ENCODE measurements at regions not wholly inside any gene's neighbourhood (a gene's known extent, or its start where the extent isn't known, plus 50 kb on each side); places are given as distances from the start of the nearest gene placed in this dataset.
A peak's percentile ranks its signal among the peaks of the same experiment; 100 is the strongest.
"Not testable (repeated sequence)": the region's sequence is repeated elsewhere in the genome, so short reads cannot be mapped to it uniquely, and the experiment has no call there.

GRCh38 chr14:103186909-103187586 lies 63.8 kb downstream of the TNFAIP2 start:
- Mint-ChIP-seq H3K9me3 (no peaks in the 10 kb centered on the region), H3K4me3 (peak overlapping the region in 1 of 4 donors; percentile 56), H3K27ac (no peak overlapping the region), H3K36me3 (no peaks in the 10 kb centered on the region), H3K27me3 (peaks cover 44% of the 10 kb centered on the region), H3K4me1 (peaks cover 4 to 8% (median 5%) of the 10 kb centered on the region in 3 donors)

- peaks cover 48% of the 10 kb centered on the region for H3K27me3 Mint-ChIP-seq
- H3K36me3 Mint-ChIP-seq, result no peaks in the 10 kb centered on the region
- H3K9me3 Mint-ChIP-seq, result peaks cover 0 to 4% (median 0%) of the 10 kb centered on the region in 3 donors
- peak overlapping the region in 1 of 4 donors; percentile 67 for H3K4me3 Mint-ChIP-seq
- H3K27ac Mint-ChIP-seq, result no peak overlapping the region
- peaks cover 4 to 8% (median 5%) of the 10 kb centered on the region in 3 donors for H3K4me1 Mint-ChIP-seq
Measured at GRCh38 chr14:103187911-103188310, 64.7 kb downstream of the TNFAIP2 start.

GRCh38 chr14:103188810-103189480 lies 65.7 kb downstream of the TNFAIP2 start:
- Mint-ChIP-seq H3K27ac (no peak overlapping the region), H3K4me1 (peaks cover 4 to 8% (median 5%) of the 10 kb centered on the region in 3 donors), H3K27me3 (peaks cover 48% of the 10 kb centered on the region), H3K36me3 (no peaks in the 10 kb centered on the region), H3K9me3 (peaks cover 0 to 4% (median 0%) of the 10 kb centered on the region in 3 donors), H3K4me3 (peak overlapping the region in 2 of 4 donors; percentile 70 to 77)

GRCh38 chr14:103189481-103190470 lies 66.5 kb downstream of the TNFAIP2 start:
- H3K27me3 Mint-ChIP-seq, result peaks cover 48% of the 10 kb centered on the region
- H3K4me3 Mint-ChIP-seq, result peak overlapping the region; percentile 51 to 89 (median 57)
- H3K4me1 Mint-ChIP-seq, result peaks cover 4 to 8% (median 5%) of the 10 kb centered on the region in 3 donors
- no peaks in the 10 kb centered on the region for H3K36me3 Mint-ChIP-seq
- H3K9me3 Mint-ChIP-seq, result peaks cover 0 to 4% (median 0%) of the 10 kb centered on the region in 3 donors
- H3K27ac Mint-ChIP-seq, result no peak overlapping the region

- Mint-ChIP-seq H3K9me3 (peaks cover 0 to 4% (median 0%) of the 10 kb centered on the region in 3 donors), H3K4me3 (no peak overlapping the region), H3K27ac (no peak overlapping the region), H3K27me3 (peaks cover 49% of the 10 kb centered on the region), H3K36me3 (no peaks in the 10 kb centered on the region), H3K4me1 (peaks cover 4 to 8% (median 5%) of the 10 kb centered on the region in 3 donors)
Measured at GRCh38 chr14:103190741-103191140, 67.5 kb downstream of the TNFAIP2 start.

GRCh38 chr14:103191844-103192243 lies 68.6 kb downstream of the TNFAIP2 start:
- Mint-ChIP-seq H3K27ac (no peak overlapping the region), H3K9me3 (peaks cover 0 to 4% (median 0%) of the 10 kb centered on the region in 3 donors), H3K36me3 (no peaks in the 10 kb centered on the region), H3K4me1 (peaks cover 4 to 8% (median 5%) of the 10 kb centered on the region in 3 donors), H3K27me3 (peaks cover 48% of the 10 kb centered on the region), H3K4me3 (no peak overlapping the region)

- Mint-ChIP-seq H3K27ac (peak overlapping the region in 2 of 3 donors; percentile 0 to 37), H3K36me3 (no peaks in the 10 kb centered on the region), H3K27me3 (peaks cover 43% of the 10 kb centered on the region)
Measured at GRCh38 chr14:103192246-103192840, 69.1 kb downstream of the TNFAIP2 start.

GRCh38 chr14:103192861-103193260 lies 69.6 kb downstream of the TNFAIP2 start:
- not testable (repeated sequence) for H3K4me1 Mint-ChIP-seq

More at GRCh38 chr14:103192246-103192840, 69.1 kb downstream of the TNFAIP2 start:
- H3K4me1 Mint-ChIP-seq, result peaks cover 4 to 8% (median 5%) of the 10 kb centered on the region in 3 donors
- H3K4me3 Mint-ChIP-seq, result no peak overlapping the region
- H3K9me3 Mint-ChIP-seq, result peaks cover 0 to 4% (median 0%) of the 10 kb centered on the region in 3 donors

GRCh38 chr14:103193491-103193890 lies 70.2 kb downstream of the TNFAIP2 start:
- H3K4me3 Mint-ChIP-seq, H3K9me3 Mint-ChIP-seq, H3K36me3 Mint-ChIP-seq, H3K27ac Mint-ChIP-seq, H3K4me1 Mint-ChIP-seq: not testable (repeated sequence)
- H3K27me3 Mint-ChIP-seq, result peaks cover 33% of the 10 kb centered on the region

More at GRCh38 chr14:103192861-103193260, 69.6 kb downstream of the TNFAIP2 start:
- H3K4me3 Mint-ChIP-seq, result peak overlapping the region in 1 of 4 donors; percentile 39
- not testable (repeated sequence) for H3K9me3 Mint-ChIP-seq, H3K36me3 Mint-ChIP-seq
- peaks cover 39% of the 10 kb centered on the region for H3K27me3 Mint-ChIP-seq
- H3K27ac Mint-ChIP-seq, result peak overlapping the region in 2 of 3 donors; percentile 0 to 37

- Mint-ChIP-seq H3K4me3 (no peak overlapping the region), H3K9me3 (peaks cover 0 to 4% (median 0%) of the 10 kb centered on the region in 3 donors), H3K27me3 (peaks cover 31% of the 10 kb centered on the region), H3K27ac (no peak overlapping the region), H3K4me1 (peaks cover 0 to 3% (median 2%) of the 10 kb centered on the region in 3 donors), H3K36me3 (peaks cover 2% of the 10 kb centered on the region)
Measured at GRCh38 chr14:103194256-103195045, 71.2 kb downstream of the TNFAIP2 start.

- peaks cover 0 to 4% (median 0%) of the 10 kb centered on the region in 3 donors for H3K9me3 Mint-ChIP-seq
- H3K4me1 Mint-ChIP-seq, result peaks cover 0 to 2% (median 0%) of the 10 kb centered on the region in 3 donors
- H3K27me3 Mint-ChIP-seq, result peaks cover 16% of the 10 kb centered on the region
- H3K4me3 Mint-ChIP-seq, result no peak overlapping the region
- peaks cover 2% of the 10 kb centered on the region for H3K36me3 Mint-ChIP-seq
- no peak overlapping the region for H3K27ac Mint-ChIP-seq
Measured at GRCh38 chr14:103195828-103196615, 72.8 kb downstream of the TNFAIP2 start.

GRCh38 chr14:103196716-103197115 lies 73.5 kb downstream of the TNFAIP2 start:
- no peak overlapping the region for H3K27ac Mint-ChIP-seq
- peaks cover 0 to 4% (median 2%) of the 10 kb centered on the region in 3 donors for H3K4me1 Mint-ChIP-seq
- peaks cover 3% of the 10 kb centered on the region for H3K36me3 Mint-ChIP-seq
- H3K27me3 Mint-ChIP-seq, result peaks cover 16% of the 10 kb centered on the region
- no peak overlapping the region for H3K4me3 Mint-ChIP-seq
- peaks cover 0 to 8% (median 0%) of the 10 kb centered on the region in 3 donors for H3K9me3 Mint-ChIP-seq
